Erythroblast (primary cell): ENCODE measurements at regions not wholly inside any gene's neighbourhood (a gene's known extent, or its start where the extent isn't known, plus 50 kb on each side); places are given as distances from the start of the nearest gene placed in this dataset.

Source experiments
- GATA1 ChIP-seq: IDR thresholded peaks from 2 replicates; pipeline ENCODE4 v1.6.1; 2011; ENCODE audit warnings: low read depth, mild to moderate bottlenecking, control low read depth, low read length, moderate library complexity
- POLR2A ChIP-seq: IDR thresholded peaks from 2 replicates; pipeline ENCODE4 v1.6.1; 2011; ENCODE audit warnings: mild to moderate bottlenecking, low read length

GRCh38 chr2:136173126-136173525 is 55.2 kb upstream of the CXCR4 start:
- TF ChIP-seq POLR2A (no peak), GATA1 (no peak)
